SJCRH30 (cell line): ENCODE measurements at regions not wholly inside any gene's neighbourhood (a gene's known extent, or its start where the extent isn't known, plus 50 kb on each side); places are given as distances from the start of the nearest gene placed in this dataset.

Experiments used
- DNase-seq, 2 experiments: peaks; one replicate each; pipeline ENCODE4 v3.0.0-alpha.2; 2015 to 2020
- H3K27ac ChIP-seq: fragments of 250-450 bp; sonication (Bioruptor Pico); 2 replicates; pipeline ENCODE4 v1.5.1; 2020; ENCODE audit warnings: mild to moderate bottlenecking, moderate library complexity
- H3K27me3 ChIP-seq: fragments of 250-450 bp; sonication (Bioruptor Pico); 2 replicates; pipeline ENCODE4 v1.5.1; 2020; ENCODE audit warnings: mild to moderate bottlenecking, moderate library complexity
- H3K36me3 ChIP-seq: fragments of 250-450 bp; sonication (Bioruptor Pico); 2 replicates; pipeline ENCODE4 v1.5.1; 2020; ENCODE audit warnings: mild to moderate bottlenecking, moderate library complexity
- H3K4me1 ChIP-seq: fragments of 250-450 bp; sonication (Bioruptor Pico); 2 replicates; pipeline ENCODE4 v1.5.1; 2020; ENCODE audit warnings: mild to moderate bottlenecking, moderate library complexity
- H3K4me3 ChIP-seq: fragments of 250-450 bp; sonication (Bioruptor Pico); 2 replicates; pipeline ENCODE4 v1.5.1; 2020; ENCODE audit warnings: mild to moderate bottlenecking, moderate library complexity
- H3K9me3 ChIP-seq: fragments of 250-450 bp; sonication (Bioruptor Pico); replicated peaks from 2 replicates; pipeline ENCODE4 v1.5.1; 2020; ENCODE audit warnings: mild to moderate bottlenecking, moderate library complexity

DNA sequence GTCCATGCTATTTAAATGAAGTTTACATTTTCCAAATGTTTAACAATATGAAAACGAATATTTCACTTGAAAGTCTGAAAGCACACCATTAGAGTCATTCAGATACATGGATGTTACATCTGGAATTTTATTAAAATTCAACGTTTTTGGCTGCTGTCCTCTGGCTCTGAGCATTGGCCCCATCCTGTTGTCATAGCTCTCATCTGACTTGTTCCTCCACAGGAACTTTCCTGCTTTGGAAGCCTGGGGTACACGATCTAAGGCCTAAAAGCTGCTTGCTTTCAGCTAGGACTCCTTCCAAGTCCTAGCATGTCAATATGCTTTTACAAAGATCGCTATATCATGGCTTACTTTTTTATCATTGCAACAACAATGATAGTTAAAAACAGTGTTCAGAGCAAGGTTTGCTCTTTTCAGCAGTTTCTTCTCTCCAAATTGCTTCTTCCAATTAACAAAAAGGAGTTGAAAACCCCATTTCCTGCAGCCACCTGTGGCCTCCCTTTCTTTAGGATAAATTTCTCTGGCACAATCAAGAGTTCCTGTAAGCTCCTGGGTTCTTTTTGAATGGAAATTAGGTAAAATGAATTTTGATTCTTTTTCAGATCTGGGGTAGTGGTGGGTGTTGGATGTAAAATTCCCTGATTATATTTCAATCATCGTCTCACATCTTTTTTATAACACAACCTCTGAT lies 413.4 kb upstream of the AGA start:
- Histone ChIP-seq H3K27ac (no peak overlapping the region), H3K4me1 (no peaks in the 10 kb centered on the region), H3K36me3 (no peaks in the 10 kb centered on the region), H3K27me3 (no peaks in the 10 kb centered on the region), H3K4me3 (no peak overlapping the region), H3K9me3 (no peaks in the 10 kb centered on the region)
- DNase-seq, result no peak

DNA sequence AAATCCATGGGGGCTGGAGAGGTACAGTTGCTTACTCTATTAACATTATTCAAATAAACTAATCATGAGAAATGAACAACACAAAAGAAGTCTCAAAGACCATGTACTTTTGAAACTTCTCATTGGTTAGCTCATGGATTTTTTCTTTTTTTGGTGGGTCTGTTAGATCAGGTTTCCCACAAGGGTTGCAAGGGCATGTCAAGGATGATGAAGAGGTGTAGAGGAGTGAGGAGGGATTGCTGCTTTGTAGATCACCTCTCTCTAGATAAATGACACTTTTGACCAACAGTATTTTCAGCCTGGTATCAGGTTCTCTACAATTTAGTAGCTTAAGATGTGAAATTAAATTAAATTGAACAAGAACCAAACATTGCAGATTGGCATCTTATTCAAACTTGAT lies 417.9 kb upstream of the AGA start:
- Histone ChIP-seq H3K4me1 (no peaks in the 10 kb centered on the region), H3K9me3 (no peaks in the 10 kb centered on the region)
- DNase-seq, result no peak

DNA sequence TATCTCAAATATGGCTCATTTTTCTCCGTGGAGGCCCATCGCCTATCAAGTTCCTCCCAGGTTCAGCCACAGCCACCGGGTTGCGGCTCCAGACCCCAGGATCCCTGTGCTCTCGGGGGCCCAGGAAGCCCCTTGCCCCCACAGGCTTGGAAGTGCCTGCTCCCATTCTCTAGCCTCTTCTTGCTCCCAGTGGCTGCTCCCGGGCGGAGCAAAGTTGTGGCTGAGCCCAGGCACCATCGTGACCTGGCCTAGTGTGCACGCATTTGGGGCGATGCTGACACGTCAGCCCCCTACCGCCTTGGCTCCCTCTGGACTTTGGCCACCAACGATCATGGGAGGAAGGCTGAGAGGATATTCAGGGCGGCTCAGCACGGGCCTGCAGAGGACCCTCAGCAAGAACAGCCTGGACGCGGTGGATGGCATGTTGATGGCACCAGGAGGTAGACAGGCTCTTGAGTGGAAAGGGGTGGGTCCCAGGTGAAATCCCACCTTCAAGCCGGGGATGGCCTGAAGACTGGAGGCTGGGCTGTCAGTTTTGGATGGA lies 419.4 kb upstream of the AGA start:
- Histone ChIP-seq H3K27me3 (no peaks in the 10 kb centered on the region), H3K27ac (no peak overlapping the region), H3K4me3 (no peak overlapping the region), H3K9me3 (no peaks in the 10 kb centered on the region), H3K36me3 (no peaks in the 10 kb centered on the region), H3K4me1 (no peaks in the 10 kb centered on the region)
- no peak for DNase-seq

More for the DNA sequence above, 417.9 kb upstream of the AGA start:
- H3K27ac ChIP-seq, result no peak overlapping the region
- no peaks in the 10 kb centered on the region for H3K27me3 ChIP-seq
- no peaks in the 10 kb centered on the region for H3K36me3 ChIP-seq
- H3K4me3 ChIP-seq, result no peak overlapping the region

DNA sequence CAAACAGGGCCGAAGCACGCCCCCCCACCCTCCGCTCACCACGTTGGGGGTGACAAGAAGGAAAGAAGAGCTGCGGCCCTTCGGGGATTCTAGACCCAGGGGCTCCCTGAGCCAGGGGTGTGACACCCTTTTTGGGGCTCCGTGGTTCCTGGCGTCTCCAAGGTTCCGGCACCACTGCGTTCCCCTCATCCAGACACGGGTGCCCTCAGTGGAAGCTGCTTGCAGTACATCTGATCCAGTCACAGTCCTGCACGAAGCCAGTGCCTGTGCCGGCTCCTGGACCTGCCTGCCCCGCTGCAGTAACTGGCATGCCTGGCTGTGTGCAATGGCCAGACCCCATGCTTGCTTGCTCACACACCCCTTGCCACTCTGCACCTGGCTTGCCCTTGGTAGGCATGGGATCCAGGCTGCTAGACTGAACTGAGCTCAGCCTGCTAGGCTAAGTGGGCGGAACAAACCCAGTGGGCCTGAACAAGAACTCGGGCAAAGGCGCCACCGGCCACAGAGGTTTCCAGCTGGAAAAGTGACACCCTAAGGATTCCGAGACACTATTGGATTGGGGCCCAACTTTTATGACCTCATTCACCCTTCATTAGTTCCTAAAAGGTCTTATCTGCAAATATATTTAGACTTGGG lies 420.4 kb upstream of the AGA start:
- Histone ChIP-seq H3K27me3 (no peaks in the 10 kb centered on the region), H3K4me3 (no peak overlapping the region), H3K4me1 (no peaks in the 10 kb centered on the region), H3K9me3 (no peaks in the 10 kb centered on the region), H3K27ac (no peak overlapping the region), H3K36me3 (no peaks in the 10 kb centered on the region)
- no peak for DNase-seq

DNA sequence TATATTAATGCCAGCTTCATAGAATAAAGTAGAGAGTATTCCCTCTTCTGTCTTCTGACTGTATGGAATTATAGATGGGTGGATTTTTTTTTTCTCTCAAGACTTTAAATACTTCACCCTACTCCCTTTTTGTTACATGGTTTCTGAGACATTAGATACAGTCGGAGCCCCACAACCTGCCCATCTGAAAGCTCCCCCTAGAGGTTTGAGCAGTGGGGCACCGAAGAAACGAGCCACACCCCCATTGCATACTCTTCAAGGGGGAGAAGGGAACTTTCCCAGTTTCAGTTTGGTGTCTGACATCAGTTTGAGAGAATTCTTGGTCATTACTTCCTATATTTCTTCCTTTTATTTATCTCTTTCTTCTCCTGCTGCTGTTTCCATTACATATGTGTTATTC lies 437.6 kb upstream of the AGA start:
- H3K36me3 ChIP-seq, result no peaks in the 10 kb centered on the region
- peak in 1 of 2 experiments; percentile 2 for DNase-seq

DNA sequence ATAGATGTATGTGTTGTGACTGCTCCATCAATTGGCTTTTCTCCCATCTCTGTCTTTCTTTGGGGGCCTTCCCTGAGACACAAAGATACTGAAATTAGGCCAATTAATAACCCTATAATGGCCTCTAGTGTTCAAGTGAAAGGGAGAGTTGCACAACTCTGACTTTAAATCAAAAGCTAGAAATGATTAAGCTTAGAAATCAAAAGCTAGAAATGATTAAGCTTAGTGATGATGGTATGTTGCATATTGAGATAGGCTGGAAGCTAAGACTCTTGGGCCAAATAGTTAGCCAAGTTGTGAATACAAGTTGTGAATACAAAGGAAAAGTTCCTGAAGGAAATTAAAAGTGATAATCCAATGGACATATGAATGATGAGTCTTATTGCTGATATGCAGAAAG lies 452.9 kb upstream of the AGA start:
- Histone ChIP-seq H3K36me3 (no peaks in the 10 kb centered on the region), H3K4me3 (no peak overlapping the region), H3K27ac (no peak overlapping the region), H3K9me3 (no peaks in the 10 kb centered on the region), H3K4me1 (no peaks in the 10 kb centered on the region), H3K27me3 (no peaks in the 10 kb centered on the region)
- DNase-seq, result no peak

More for the DNA sequence above, 437.6 kb upstream of the AGA start:
- H3K4me1 ChIP-seq, result no peaks in the 10 kb centered on the region
- no peak overlapping the region for H3K27ac ChIP-seq
- H3K27me3 ChIP-seq, result no peaks in the 10 kb centered on the region
- H3K9me3 ChIP-seq, result no peaks in the 10 kb centered on the region
- no peak overlapping the region for H3K4me3 ChIP-seq

DNA sequence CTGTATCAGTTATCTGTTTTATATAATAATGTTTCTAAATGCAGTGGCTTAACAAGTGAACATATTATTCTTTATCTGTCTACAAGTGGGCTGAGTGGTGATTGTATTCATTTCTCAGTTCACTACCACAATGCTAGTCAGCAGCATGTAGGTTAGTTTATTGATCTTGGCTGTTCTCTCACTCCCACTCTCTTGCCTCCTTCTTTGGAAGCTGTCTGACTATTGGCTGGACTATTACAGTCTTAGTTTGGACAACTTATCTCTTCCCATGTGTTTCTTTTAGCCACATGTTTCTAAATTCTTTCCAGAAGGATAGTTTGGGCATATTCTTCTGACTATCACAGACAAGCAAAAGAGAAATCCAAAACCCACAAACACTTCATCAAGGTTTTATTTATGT lies 459.5 kb upstream of the AGA start:
- Histone ChIP-seq H3K27me3 (no peaks in the 10 kb centered on the region), H3K36me3 (no peaks in the 10 kb centered on the region), H3K4me1 (no peaks in the 10 kb centered on the region), H3K4me3 (no peak overlapping the region), H3K9me3 (no peaks in the 10 kb centered on the region), H3K27ac (no peak overlapping the region)
- no peak for DNase-seq

DNA sequence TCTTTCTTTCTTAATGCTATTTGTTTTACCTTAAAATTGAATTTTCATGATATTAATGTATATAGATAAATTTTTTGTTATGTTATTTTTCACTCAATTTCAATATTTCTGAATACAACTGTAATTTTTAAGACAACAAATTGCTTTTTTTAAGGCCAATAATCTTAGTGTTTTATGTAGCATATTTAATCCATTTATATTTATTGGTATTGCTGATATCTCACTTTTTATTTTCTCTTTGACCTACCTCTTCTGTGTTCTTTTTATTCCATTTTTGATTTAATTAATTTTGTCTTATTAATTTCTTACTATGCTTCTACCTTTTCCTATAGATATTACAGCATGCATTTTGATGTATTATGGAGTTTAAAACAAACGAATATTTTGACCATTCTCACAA lies 460.1 kb upstream of the AGA start:
- Histone ChIP-seq H3K36me3 (no peaks in the 10 kb centered on the region), H3K9me3 (no peaks in the 10 kb centered on the region), H3K4me1 (no peaks in the 10 kb centered on the region), H3K27ac (no peak overlapping the region), H3K4me3 (no peak overlapping the region), H3K27me3 (no peaks in the 10 kb centered on the region)
- DNase-seq, result no peak

DNA sequence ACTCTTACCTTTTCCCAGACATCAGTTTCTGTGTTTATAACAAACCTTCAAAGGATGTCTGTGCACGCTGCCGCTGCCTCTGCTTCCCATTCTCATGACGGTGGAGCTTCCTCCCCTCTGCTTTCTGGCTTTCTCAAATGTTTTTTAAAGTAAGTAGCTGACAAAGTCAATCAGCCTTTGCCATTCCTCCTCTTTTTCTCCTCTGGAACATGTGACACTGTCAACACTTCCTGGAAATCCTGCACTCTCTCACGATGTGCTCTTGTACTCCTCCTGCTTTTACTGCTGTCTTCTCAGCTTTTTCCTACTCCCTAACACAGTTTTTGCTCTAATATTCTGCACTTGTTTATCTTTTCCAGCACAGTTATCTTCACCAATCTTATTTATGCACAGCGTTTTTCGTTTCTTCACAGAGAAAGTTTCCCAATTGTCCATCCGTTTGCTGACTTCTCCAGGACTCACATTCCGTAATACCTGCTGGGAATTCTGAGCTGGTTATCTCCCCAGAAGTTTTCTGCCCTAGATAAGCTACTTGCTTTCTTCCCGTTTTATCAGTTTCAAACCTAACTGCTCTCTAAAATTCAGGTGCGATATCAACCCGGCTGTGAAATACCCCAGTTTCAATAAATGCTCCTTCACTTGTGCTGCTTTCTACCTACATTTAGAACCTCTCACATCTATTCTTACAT lies 465.6 kb upstream of the AGA start:
- Histone ChIP-seq H3K4me1 (no peaks in the 10 kb centered on the region), H3K27ac (no peak overlapping the region), H3K9me3 (no peaks in the 10 kb centered on the region), H3K27me3 (no peaks in the 10 kb centered on the region), H3K36me3 (no peaks in the 10 kb centered on the region), H3K4me3 (no peak overlapping the region)
- no peak for DNase-seq

DNA sequence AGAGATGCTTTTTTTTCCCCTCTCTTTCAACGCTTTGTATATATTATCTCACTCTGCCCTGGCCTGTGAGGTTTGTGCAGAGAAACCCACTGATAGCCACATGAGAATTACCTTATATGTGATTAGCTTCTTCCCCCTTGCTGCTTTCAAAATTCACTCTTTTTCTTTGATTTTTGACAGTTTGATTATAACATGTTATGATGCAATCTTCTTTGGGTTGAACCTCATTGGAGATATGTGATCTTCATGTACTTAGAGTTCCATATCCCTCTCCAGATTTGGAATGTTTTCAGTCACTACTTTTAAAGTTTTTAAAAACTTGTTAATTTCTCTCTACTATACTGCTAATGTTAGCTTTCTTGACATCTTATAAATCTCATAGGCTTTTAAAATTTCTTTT lies 479.5 kb upstream of the AGA start:
- no peak overlapping the region for H3K27ac ChIP-seq
- no peak for DNase-seq
- H3K27me3 ChIP-seq, result no peaks in the 10 kb centered on the region
- H3K36me3 ChIP-seq, result no peaks in the 10 kb centered on the region
- H3K4me3 ChIP-seq, result no peak overlapping the region
- no peaks in the 10 kb centered on the region for H3K9me3 ChIP-seq
- H3K4me1 ChIP-seq, result no peaks in the 10 kb centered on the region

DNA sequence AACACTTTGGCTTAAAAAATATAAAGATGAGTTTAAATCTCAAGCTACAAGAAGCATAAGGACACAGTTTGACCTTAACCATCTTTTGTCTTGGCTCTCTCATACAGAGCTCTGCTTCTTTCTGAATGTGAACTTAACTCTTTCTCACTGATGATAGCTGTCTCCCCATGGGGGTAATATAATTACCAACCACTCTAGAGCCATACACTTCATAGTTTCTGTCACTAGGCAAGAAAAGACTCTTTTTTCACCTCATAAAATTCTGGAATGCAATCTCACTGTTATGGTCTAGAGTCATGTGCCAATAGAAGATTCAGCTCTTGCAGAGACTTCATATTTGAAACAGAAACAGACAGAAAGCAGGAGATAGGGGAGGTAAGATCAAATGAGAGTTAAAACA lies 481.7 kb upstream of the AGA start:
- Histone ChIP-seq H3K9me3 (no peaks in the 10 kb centered on the region), H3K27ac (no peak overlapping the region), H3K36me3 (no peaks in the 10 kb centered on the region), H3K27me3 (no peaks in the 10 kb centered on the region), H3K4me1 (no peaks in the 10 kb centered on the region), H3K4me3 (no peak overlapping the region)
- DNase-seq, result no peak

DNA sequence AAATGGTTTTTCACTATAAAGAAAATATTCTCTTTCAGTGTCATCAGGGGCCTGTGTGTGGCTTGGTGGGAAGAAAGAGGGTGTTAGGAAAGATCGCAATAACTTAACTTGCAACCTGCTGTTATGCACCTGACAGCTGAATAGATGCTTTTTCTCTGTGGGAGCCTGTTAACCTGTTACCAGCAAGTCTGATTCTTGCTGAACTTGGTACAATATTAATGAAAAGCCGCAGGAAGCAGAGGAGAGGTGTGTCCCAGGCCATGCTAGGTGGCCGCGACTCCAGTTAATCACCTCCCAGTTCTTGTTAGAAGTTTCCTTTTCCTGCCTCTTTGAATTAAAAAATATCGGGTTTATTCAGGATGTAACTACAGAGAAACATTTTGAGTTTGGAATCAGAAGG lies 494.8 kb upstream of the AGA start:
- no peak for DNase-seq
- no peak overlapping the region for H3K27ac ChIP-seq
- no peaks in the 10 kb centered on the region for H3K9me3 ChIP-seq
- no peaks in the 10 kb centered on the region for H3K27me3 ChIP-seq
- H3K4me3 ChIP-seq, result no peak overlapping the region
- no peaks in the 10 kb centered on the region for H3K36me3 ChIP-seq
- no peaks in the 10 kb centered on the region for H3K4me1 ChIP-seq

DNA sequence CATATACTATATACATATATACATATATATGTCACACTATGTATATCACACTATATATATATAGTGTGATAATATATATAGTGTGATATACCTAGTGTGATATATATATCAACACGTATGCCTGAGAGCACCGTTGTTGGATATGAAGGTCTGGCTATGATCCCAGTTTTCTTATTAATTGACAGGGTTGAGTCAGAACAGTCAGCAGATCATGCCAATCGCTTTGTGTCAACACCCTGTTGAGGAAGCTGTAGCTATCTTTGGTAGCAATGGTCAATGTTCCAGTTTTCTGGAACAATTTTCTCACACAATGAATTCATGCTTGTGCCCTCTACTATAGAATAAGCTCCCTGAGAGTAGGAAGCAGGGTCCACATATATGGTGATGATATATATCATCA lies 496.0 kb upstream of the AGA start:
- Histone ChIP-seq H3K4me1 (no peaks in the 10 kb centered on the region), H3K27ac (no peak overlapping the region), H3K4me3 (no peak overlapping the region)

DNA sequence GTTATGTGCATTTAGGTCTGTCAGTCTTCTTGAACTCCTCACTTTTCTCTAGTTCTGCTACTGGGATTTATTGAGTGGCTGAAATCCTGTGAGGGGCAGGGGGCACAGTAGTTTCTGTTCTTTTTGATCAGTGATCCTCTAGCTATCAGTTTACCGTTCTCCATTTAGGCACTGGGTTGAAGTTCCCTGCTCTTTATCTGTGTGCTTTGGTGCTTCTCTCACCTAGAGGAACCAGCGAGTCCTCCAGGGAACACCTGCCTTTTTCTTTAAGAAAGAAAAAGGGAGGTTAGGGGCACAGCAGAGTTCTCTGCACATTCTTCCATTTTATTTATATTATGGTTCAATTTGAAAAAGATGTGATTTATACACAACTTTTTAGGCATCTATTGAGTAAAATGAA lies 503.0 kb upstream of the AGA start:
- Histone ChIP-seq H3K27ac (no peak overlapping the region), H3K36me3 (no peaks in the 10 kb centered on the region), H3K27me3 (no peaks in the 10 kb centered on the region), H3K9me3 (no peaks in the 10 kb centered on the region), H3K4me1 (no peaks in the 10 kb centered on the region), H3K4me3 (no peak overlapping the region)
- no peak for DNase-seq

More for the DNA sequence above, 496.0 kb upstream of the AGA start:
- Histone ChIP-seq H3K27me3 (no peaks in the 10 kb centered on the region), H3K9me3 (no peaks in the 10 kb centered on the region), H3K36me3 (no peaks in the 10 kb centered on the region)
- DNase-seq, result no peak

DNA sequence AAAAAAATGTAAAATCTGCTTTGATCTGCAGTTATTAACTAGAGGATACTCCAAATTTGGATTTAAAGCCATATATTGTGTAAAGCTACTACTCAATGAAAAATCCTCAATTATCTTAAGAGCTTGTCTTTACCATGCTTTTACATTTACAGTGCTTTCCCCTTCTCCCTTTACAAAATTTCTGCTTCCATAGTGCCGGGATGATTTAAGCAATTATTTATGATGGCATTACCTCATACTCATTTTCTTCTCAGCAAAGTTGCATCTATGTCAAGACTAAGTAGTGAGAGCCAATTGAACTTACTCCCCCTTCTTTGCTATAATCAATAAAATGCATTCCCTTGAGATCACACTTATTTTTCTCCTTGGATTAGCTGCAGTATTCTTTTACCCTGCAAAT lies 505.4 kb upstream of the AGA start:
- H3K27me3 ChIP-seq, result no peaks in the 10 kb centered on the region
- no peaks in the 10 kb centered on the region for H3K4me1 ChIP-seq
- no peaks in the 10 kb centered on the region for H3K36me3 ChIP-seq
- H3K4me3 ChIP-seq, result no peak overlapping the region
- H3K9me3 ChIP-seq, result no peaks in the 10 kb centered on the region
- H3K27ac ChIP-seq, result no peak overlapping the region
- no peak for DNase-seq
